Skin epidermis (tissue), 12 donors: ENCODE measurements at regions not wholly inside any gene's neighbourhood (a gene's known extent, or its start where the extent isn't known, plus 50 kb on each side); places are given as distances from the start of the nearest gene placed in this dataset.
"Not testable (repeated sequence)": the region's sequence is repeated elsewhere in the genome, so short reads cannot be mapped to it uniquely, and the experiment has no call there.

Experiments used
- H3K27ac ChIP-seq, 21 experiments: fragments of 200-600 bp; sonication (generic) in 11 of 21; one replicate each; pipeline ENCODE4 v1.5.0; 2020; ENCODE audit warnings: mild to moderate bottlenecking in 3 of 21, inconsistent platforms in 2 of 21, moderate library complexity in 2 of 21
- H3K4me3 ChIP-seq, 7 experiments: fragments of 200-600 bp; sonication (generic) in 2 of 7; one replicate each; pipeline ENCODE4 v1.5.0; 2020; ENCODE audit warnings: inconsistent platforms in 2 of 7, mild to moderate bottlenecking in 2 of 7, moderate library complexity in 1 of 7

DNA sequence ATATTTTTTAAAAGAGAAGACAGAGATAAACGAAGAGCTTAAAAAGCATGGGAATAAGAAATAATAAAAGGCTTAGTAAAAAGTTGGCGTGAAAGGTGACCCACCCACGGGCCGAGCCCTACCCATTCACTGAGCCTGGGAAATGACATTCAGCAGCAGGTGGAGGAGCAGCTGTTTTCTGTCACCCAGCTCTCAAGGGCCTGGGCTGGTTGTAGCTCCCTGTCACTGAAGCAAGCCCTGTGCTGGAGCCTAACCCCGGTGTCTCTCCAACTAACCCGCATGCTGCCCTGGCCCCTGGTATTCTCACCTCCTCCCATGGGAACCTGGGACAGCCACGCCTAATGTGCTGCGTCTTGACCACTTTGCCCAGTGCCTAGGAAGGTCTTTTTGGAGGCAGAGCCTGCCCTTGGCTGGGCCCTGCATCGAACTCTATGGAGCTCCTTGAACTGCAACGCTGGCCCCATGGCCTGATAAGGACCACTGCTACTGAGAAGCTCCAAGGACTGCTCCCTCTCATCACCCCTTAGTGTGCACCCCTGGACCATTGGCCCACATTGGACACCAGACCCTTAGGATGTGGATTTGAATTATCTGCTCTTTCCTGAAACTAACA, 68.8 kb upstream of the IYD start:
- Histone ChIP-seq H3K4me3 (no peak overlapping the region), H3K27ac (no peak overlapping the region)

- Histone ChIP-seq H3K27ac (peak overlapping the region in 1 of 21 experiments; percentile 7), H3K4me3 (no peak overlapping the region)
Observed at GRCh38 chr6:150301846-150302519, 66.8 kb upstream of the IYD start.

- H3K4me3 ChIP-seq, result no peak overlapping the region
- H3K27ac ChIP-seq, result peak overlapping the region in 1 of 21 experiments; percentile 7
Observed at GRCh38 chr6:150302520-150303176, 66.2 kb upstream of the IYD start.

DNA sequence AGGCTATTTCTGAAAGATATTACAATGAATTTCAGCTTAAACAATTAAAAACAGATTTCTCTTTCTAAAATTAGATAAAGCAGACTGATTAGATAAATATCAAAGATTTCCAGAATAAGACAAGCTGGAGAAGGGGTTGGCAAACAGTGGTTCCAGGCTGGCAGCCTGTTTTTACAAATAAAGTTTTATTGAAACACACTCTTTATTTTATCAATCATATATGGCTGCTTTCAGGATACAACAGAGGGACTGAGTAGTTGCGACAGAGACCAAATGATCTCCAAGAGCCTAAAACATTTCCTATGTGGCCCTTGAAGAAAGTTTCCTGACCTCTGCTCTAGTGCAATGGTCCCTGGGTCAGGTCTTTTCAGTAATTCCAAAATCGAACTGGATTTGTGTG, 65.6 kb upstream of the IYD start:
- Histone ChIP-seq H3K27ac (no peak overlapping the region), H3K4me3 (no peak overlapping the region)

- H3K27ac ChIP-seq, result no peak overlapping the region
- no peak overlapping the region for H3K4me3 ChIP-seq
Observed at GRCh38 chr6:150304429-150304828, 64.4 kb upstream of the IYD start.

GRCh38 chr6:150306290-150306689, 62.5 kb upstream of the IYD start:
- Histone ChIP-seq H3K4me3 (no peak overlapping the region), H3K27ac (no peak overlapping the region)

DNA sequence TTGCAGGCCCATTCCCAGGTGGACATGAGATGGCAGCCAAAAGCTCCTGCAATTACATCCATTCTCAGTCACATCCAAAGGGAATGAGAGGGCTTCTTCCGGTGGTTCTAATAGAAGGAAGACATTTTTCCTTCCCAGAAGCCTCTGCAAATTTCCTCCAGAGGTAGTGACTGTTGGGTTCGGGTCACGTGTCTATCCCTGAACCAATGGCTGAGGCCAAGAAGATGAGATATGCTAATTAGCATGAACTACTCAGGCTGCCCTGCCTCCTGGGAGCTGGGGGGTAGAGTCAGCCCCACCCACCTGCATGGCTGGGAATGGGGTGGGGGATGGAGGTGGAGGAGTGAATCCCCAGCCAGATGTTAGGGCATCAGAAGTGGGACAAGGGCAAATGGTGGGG, 61.3 kb upstream of the IYD start:
- H3K4me3 ChIP-seq, result no peak overlapping the region
- no peak overlapping the region for H3K27ac ChIP-seq

GRCh38 chr6:150308812-150309645, 59.8 kb upstream of the IYD start:
- Histone ChIP-seq H3K4me3 (no peak overlapping the region), H3K27ac (peak overlapping the region in 1 of 21 experiments; percentile 46)

DNA sequence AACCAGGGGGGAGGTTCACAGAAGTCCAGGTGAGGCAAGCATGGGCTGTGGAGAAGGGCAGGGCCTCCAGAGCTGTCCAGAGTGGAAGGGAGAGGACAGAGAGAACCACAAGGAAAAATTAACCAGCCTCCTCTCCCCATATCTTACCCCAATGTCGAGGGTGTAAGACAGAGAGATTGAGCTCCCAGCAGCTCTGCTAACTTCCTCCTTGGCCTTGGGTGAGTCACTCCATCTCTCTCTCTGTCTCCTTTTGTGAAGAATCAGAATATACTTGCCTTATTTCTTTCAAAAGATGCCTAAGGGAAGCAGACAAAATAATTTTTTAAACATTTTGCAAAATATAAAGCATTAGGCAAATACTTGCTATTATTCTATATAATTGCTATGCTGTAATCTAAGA, 58.3 kb upstream of the IYD start:
- Histone ChIP-seq H3K27ac (peak overlapping the region in 3 of 21 experiments; percentile 35 to 48 (median 46)), H3K4me3 (no peak overlapping the region)

- peak overlapping the region in 2 of 21 experiments; percentile 35 to 48 for H3K27ac ChIP-seq
- not testable (repeated sequence) for H3K4me3 ChIP-seq
Observed at GRCh38 chr6:150311149-150311944, 57.5 kb upstream of the IYD start.

- H3K27ac ChIP-seq, result no peak overlapping the region
Observed at GRCh38 chr6:150312395-150312794, 56.4 kb upstream of the IYD start.

DNA sequence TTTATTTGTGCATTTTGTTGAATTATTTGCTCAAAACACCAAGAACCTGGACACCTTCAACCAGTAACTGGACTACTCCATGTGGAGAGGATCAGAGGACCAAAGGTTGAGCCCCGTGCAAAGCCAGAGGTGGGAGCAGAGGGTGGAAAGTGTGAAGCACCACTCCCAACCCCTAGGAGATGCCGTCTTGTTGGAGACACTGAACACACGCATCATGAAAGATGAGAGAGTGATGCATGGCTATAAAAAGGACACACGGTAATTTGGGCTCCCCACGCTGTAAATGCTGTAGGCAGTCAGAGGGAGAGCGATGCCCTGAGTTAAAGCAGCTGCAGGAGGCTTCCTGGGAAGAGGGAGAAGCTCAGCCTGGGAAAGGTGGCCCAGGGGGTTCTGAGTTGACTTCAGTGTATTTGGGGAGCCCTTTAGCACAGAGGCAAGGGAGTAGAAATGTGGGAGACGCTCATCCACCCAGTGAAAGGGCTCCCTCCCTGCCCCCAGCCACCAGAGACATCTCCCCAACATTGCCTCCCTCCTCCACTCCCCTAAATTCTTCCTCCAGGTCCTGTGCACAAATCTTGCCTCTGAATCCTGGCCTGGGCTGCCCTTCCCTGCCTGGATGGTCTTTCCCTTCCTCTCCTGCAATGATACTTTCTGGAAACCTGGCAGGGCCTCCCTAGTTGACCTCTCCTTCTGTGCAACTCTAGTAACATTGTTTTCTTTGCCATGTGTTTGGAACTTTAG, 55.8 kb upstream of the IYD start:
- no peak overlapping the region for H3K27ac ChIP-seq
- H3K4me3 ChIP-seq, result no peak overlapping the region

More at GRCh38 chr6:150312395-150312794, 56.4 kb upstream of the IYD start:
- no peak overlapping the region for H3K4me3 ChIP-seq

DNA sequence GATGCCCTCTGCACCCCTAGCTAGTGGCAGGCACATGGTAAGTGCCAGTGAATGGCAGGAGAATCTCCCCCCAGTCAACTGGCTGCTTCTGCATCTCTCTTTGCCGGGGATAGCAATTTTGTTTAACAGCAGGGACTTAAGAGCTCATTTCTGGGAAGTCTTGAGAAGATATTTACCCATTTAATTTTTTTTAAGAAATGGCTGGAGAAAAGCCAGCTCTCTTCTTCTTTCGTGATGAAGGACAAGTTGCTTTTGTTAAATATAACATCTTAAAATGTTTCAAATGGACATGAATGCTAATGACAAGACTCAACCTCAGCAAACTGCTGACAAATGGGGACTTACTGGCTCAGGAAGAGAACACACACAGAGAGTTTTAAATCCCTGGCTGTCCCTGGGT, 55.0 kb upstream of the IYD start:
- Histone ChIP-seq H3K27ac (no peak overlapping the region), H3K4me3 (no peak overlapping the region)

DNA sequence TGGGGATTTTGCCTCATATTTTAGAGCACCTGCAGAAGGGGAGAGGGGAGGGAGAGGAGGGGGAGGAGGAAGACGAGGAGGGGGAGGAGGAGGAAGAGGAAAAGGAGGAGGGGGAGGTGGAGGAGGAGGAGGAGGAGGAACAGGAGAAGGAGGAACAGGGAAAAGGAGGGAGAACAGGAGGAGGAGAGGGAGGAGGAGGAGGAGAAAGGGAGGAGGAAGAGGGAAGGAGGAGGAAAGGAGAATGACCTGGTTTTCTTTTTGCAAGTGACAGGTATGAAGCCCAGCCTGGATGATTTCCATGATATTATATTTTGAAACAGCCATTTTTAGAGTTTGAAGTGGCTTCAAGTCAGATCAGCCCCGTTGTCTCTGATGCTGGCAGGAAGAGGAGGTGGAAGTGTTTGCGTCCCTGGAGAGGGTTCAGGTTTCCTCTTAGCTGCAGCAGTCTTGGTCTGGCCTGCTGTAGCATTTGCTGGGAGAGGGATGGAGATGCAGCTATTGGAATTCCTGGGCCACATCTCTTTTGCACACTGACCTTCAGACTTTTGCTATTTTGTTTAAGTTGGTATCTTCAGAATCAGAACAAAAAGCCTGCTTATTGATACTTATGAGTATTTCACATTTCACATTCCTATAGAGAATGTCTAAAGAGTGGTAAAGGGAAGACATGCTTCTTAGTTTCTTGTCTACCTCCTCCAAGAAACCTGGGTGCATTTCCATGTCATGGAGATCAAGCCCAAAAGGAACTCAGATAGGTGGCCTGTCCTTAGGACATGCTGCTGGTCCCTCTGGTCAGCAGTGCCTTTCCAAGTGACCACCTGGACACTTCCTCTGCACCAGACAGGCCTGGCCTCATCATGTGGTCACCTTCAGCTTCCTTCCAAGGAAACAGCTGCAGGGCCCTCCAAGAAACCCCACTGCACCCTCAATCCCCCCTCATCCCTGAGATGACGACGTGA, 54.3 kb upstream of the IYD start:
- Histone ChIP-seq H3K4me3 (no peak overlapping the region), H3K27ac (no peak overlapping the region)

DNA sequence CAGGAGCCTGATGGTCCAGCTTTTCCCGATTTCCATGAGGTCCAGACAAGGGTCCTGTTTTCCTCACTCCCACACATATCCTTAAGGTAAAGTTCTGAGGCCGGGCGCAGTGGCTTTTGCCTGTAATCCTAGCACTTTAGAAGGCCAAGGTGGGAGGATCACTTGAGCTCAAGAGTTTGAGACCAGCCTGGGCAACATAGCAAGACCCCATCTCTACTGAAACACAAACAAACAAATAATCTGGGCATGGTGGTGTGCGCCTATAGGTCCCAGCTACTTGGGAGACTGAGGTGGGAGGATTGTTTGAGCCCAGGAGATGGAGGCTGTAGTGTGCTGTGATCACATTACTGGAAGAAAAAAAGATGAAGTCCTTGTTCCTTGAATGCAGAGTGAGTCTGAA, 53.2 kb upstream of the IYD start:
- H3K27ac ChIP-seq, result no peak overlapping the region
- H3K4me3 ChIP-seq, result no peak overlapping the region

GRCh38 chr6:150316936-150317335, 51.9 kb upstream of the IYD start:
- H3K27ac ChIP-seq, result no peak overlapping the region

More at GRCh38 chr6:150316936-150317335, 51.9 kb upstream of the IYD start:
- H3K4me3 ChIP-seq, result no peak overlapping the region
